Stimulated activated CD4-positive, alpha-beta T cell treated with anti-CD3 and anti-CD28 coated beads, Interleukin-4, amount 100 ng/mL, for 4 hours (primary cell): ENCODE measurements at regions not wholly inside any gene's neighbourhood (a gene's known extent, or its start where the extent isn't known, plus 50 kb on each side); places are given as distances from the start of the nearest gene placed in this dataset.
"Not testable (repeated sequence)": the region's sequence is repeated elsewhere in the genome, so short reads cannot be mapped to it uniquely, and the experiment has no call there.

Experiments used
- DNase-seq, 2 experiments: peaks; one replicate each; pipeline ENCODE4 v3.0.0-alpha.2; 2020

DNA sequence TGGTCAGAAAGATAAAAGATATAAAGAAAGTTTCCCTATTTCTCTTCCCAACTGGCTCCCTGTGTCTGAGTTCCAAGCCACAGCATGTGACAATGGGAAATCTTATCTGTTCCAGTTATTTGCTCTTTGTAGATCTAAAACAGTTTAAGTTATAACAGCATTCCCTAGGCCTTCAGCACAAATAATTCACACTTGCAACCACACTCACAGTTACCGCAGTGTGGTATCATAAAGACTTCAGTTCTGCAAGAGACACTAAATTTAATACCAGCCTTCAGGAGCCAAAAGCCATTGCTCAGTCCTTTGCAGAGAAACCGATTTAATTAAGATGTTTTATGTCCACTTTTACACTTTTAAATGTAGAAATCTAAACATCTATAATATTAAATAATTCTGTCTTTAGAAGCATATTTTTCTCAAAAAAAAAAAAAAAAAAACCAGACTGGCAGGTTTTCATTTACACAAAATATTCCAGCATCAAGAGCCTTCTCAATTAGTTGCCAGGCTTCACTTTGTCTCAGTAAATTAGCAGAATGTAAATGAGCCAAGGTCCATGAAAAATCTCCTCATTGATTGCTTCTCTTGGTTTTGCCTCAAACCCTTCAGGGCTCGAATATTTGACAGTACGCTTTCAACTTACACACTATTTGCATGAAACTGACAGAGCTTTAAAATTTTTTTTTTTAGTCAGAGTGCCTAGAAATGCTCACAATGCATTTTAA lies 300.0 kb upstream of the DDI1 start:
- DNase-seq, result no peak

DNA sequence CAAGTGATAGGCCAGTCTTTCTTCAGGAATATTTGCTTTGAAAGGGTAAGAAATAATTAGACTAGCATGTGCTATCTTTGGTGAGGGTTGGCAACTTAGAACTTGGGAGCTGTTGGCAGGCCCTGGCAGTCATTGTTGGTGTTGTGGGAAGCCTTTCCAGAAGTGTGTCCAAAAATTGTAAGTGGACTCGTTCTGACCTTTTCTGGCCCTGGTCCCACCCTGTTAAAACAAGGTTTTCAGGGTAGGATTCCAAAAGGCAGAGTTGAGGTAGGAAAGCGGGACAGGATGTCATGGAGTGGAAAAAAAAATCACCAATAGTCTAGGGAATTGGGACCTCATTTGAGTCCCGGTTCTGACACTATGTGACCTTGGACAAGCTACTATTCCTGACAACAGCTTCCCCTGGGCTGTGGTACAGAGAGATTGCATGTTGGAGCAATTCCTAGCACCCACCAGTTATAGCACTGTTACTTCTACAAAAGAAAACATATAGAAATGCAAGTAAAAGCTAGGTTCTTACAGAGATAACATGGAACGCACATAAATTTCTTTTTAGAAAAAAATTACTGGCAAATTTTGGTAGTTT lies 299.3 kb upstream of the DDI1 start:
- DNase-seq, result no peak

DNA sequence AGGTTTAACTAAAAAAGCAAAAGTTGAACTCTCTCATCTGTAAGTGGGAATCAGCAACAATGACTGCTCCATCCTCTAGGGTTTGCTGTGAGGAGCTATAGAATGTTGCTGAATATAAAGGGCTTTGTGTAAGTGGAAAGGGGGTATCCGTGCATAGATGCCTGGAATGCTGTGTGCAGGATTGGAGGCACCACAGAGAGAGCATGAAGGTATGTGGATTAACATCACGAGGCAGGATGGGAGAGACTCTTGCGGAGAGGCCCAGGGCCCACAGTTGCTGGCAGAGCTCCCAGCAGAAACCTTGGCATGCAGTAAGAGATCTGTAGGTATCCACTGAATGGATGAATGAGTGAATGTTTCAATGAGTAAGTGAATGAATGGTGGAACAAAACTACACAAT lies 298.7 kb upstream of the DDI1 start:
- DNase-seq, result no peak

DNA sequence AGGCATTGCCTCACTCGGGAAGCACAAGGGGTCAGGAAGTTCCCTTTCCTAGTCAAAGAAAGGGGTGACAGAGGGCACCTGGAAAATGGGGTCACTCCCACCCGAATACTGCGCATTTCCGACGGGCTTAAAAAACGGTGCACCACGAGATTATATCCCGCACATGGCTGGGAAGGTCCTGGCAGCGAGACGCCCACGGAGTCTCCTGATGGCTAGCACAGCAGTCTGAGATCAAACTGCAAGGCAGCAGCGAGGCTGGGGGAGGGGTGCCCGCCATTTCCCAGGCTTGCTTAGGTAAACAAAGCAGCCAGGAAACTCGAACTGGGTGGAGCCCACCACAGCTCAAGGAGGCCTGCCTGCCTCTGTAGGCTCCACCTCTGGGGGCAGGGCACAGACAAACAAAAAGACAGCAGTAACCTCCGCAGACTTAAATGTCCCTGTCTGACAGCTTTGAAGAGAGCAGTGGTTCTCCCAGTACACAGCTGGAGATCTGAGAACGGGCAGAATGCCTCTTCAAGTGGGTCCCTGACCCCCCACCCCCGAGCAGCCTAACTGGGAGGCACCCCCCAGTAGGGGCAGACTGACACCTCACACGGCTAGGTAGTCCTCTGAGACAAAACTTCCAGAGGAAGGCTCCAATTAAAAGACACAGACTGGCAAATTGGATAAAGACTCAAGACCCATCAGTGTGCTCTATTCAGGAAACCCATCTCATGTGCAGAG lies 297.2 kb upstream of the DDI1 start:
- not testable (repeated sequence) for DNase-seq

DNA sequence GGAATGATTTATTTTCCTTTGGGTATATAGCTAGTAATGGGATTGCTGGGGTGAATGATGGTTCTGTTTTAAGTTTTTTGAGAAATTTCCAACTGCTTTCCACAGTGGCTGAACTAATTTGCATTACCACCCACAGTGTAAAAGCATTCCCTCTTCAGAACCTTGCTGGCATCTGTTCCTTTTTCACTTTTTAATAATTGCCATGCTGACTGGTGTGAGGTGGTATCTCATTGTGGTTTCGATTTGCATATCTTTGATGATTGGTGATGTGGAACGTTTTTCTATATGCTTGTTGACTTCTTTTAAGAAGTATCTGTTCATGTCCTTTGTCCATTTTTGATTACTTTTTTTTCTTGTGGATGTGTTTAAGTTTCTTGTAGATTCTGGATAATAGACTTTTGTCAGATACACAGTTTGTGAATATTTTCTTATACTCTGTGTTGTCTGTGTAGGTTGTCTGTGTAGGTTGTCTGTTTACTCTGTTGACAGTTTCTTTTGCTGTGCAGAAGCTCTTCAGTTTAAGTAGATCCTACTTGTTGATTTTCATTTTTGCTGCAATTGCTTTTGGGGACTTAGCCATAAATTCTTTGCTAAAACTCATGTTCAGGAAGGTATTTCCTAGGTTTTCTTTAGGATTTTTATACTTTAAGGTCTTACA lies 291.8 kb upstream of the DDI1 start:
- DNase-seq, result no peak

DNA sequence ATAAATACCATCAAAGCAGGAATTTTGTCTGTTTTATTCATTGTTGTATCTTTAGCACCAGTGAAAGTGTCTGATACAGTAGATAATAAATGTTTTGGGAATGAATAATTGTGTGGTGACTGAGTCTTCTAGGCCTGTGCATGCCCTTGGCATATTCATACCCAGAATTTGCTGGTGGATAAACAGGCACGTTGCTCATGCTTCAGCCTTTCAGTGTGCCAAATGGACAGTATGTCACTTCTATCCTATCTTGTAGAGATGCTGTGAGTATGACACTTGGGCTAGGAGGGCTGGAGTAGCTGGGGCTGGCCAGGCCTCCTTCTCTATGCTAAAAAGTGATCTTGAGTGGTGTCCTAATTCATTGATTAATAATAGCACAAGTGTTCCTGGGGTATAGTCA lies 287.3 kb upstream of the DDI1 start:
- DNase-seq, result no peak

DNA sequence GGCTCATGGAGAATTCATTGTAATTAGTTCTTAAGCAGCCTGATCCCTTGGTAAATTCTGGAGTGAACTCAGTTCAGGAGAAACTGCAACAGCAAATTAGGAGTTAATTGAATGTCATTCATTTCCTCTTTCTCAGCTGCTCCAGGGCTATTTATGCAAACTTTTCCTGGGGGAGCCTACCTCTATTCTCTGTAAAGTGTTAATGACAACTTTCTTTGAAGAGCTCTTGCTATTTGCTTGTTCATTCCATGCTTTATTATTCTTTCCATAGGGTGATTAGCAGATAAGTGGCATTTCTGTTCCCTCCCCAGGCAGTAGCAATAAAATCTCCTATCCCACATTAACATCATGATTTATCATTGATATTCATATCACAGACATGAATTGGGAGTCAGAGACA lies 267.6 kb upstream of the DDI1 start:
- DNase-seq, result no peak

DNA sequence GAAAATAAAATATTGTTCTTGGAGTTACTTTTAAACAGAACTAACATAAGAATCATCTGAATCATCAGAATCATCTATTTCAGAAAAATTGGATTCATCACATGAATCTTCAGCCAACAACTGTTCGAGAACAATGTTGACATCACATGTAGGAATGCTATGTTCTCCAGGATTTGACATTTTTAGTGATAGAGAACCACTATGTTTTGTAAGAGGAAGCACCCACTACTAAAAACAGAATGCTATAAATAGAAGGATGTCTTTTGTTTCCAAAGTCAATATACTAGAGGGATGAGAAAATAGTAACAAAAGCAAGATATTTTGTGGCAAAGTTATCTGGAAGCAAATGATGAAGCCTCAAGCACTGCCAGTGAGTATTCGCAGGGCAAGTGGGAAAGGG lies 263.4 kb upstream of the DDI1 start:
- DNase-seq, result no peak

DNA sequence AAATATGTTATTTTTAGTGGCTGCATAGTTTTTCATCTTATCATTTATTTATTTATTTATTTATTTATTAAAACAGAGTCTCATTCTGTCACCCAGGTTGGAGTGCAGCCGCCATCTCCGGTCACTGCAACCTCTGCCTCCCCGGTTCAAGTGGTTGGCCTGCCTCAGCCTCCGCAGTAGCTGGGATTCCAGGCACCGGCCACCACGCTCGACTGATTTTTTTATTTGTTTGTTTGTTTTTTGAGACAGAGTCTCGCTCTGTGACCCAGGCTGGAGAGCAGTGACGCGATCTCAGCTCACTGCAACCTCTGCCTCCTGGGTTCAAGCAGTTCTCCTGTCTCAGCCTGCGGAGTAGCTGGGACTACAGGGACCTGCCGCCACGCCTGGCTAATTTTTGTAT lies 262.9 kb upstream of the DDI1 start:
- no peak for DNase-seq

DNA sequence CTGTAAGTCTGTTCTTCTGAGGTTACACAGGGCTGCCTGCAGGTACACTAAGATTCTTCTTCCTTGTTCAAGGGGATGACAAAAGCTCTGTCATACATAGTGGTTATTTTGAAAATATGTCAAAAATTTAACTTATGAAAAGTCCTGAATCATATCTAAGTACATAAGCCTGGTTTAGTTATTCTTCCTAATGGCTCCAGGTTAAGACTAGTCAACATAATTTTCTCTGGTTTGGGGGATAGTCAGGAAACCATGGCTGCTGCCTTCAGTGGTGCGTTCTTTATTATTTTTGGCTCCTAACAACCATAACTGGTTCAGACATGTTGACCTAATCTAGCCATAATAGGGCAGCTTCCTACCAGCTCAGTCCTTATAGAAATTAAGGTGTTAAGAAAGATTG lies 257.4 kb upstream of the DDI1 start:
- DNase-seq, result no peak

DNA sequence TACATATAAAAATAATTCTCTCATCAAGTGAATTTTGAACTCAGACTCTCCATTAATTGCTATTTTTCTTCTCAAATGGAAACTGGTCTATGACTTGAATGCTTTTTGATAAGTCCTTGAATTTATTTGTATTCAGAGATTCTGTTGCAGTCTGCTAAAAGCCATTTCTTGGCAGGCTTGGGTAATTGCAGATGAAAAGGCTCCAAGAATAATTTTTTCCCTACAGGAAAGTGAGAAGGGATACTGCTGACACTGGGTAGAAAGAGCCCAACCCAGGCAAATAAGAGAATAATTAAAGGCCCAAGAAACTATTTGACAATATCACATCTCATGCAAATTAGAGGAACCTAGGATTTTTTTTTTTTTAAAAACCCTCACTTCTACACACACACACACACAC lies 246.5 kb upstream of the DDI1 start:
- no peak for DNase-seq

DNA sequence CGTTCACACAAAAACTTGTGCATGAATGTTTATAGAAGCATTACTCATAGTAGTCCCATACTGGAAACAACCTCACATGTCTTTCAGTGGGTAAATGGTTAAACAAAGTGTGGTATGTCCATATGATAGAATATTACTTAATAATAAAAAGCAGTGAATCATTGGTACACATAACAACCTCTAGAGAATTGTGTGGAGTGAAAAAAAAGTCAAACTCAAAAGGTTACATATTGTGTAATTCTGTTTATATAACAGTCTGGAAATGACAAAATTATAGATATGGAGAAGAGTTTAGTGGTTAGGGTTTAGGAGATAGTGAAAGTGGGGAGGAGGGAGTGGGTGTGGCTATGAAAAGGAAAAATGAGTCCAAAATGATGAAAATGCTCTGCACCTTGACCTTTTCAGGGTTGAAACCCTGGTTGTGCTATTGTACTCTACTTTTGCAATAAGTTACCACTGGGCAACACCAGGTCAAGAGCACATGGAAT lies 243.4 kb upstream of the DDI1 start:
- DNase-seq, result no peak

DNA sequence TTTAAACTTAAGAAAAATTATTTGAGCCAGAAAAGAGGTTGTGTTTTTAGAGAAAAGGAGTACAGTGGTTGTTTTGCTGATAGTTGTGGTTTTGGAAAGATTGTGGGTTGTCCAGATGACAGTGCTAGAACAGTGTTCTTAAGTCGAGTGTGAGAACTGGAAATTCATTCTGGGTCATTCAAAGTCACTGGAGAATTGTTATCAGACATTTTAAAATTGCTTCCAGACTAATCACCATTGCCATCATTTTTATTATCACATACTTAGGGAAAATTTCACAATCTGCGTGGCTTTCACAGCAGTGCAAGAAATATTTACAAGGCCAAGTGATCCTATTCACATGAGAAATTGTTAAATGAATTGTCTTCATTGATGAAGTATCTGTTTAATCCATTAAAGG lies 242.2 kb upstream of the DDI1 start:
- no peak for DNase-seq

DNA sequence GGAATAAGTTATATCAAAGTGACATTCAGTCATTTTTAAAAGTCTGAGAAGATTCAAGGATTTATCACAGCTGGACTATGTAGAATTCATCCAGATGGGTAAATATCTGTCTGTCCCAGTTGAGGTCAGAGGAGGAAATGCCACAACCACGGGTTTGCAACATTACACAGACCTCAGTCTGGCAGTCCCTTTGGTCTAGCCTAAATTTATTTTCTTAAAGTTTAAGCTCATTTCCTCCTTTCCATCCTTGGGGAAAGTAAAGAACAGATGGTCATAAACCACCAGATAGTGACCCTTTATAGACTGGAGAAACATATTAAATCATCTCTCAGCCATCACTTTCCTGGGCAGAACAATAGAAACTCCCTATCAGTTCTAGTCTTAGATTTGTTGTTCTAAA lies 238.4 kb upstream of the DDI1 start:
- no peak for DNase-seq

DNA sequence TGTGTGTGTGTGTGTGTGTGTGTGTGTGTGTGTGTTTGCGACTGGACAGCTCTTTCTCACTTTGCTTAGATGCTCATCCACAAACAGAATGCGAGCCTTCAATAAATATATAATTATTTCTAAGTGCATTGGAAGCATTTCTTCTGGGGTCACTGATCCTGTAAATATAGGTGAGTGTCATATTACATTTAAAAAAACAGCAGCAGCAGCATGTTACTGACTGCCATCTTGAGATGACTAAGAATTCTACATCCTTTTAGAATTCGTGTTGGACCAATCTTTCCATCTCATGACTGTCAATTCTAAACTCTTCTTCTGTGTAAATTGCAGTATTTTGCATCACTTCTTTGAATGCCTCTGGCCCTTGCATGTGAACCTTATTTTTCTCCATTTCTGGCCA lies 238.0 kb upstream of the DDI1 start:
- DNase-seq, result no peak

DNA sequence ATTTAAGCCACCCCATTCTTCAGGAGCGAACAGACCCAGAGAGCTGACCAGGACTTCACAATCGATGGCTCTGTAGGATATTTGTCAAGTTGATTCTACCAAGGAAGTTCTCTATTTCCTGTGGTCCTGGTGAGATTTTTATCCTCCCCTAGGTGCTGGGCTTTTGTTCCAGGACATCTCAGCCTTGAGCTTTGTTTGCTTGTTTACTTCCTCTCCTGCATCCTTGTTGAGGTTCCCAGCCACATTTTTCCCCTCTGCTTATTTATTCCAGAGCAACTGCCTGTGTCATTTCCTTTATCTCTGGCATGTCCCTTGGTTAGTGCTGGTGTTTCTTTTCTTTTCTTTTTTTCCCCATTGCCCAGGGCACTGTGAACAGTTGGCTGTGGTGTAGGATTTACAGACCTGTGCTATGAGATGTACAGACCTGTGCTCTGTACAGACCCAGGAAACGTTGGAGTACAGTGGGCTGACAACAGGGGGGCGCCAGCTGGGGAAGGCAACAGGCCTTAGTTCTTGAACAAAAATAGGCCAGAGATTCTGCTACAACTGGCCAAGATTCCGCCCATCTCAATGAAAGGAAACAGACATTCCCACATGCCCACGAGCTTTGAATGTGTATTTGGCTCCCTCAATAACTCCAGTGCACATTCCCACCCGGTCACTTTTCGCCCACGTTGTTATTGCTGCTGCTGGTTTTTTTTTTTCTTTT lies 235.9 kb upstream of the DDI1 start:
- DNase-seq, result no peak

DNA sequence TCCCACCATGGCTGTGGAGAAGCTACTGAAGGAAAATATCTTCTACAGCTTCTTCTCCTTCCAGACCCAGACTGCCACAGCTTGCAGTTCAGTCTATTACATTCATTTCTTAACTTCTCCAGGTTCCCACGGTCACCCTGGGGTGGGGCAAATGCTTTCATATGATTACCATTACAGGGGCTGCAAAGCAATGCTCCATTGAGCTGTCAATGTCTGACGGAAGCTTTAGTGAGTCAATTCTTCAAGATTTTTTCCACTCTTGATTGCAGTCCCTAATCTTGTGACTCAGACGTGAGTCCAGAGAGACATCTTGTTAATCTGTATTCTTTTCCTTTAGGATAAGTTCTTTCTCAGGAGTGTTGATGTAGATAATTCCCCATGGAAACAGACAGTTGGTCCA lies 233.4 kb upstream of the DDI1 start:
- no peak for DNase-seq

DNA sequence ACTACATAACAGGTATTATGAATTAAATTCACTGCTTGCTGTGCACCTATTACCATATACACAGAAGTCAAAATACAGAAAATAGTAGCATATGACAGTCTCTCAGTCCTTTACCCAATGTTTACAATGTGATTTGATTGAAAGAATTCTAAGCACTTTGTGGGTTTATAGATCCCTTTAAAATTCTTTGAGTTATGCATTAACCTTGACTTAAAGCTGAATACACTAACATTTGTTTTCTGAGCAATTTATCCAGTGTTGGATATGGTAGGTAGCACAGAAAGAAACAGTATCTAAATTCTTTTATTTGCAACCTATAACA lies 230.8 kb upstream of the DDI1 start:
- no peak for DNase-seq

DNA sequence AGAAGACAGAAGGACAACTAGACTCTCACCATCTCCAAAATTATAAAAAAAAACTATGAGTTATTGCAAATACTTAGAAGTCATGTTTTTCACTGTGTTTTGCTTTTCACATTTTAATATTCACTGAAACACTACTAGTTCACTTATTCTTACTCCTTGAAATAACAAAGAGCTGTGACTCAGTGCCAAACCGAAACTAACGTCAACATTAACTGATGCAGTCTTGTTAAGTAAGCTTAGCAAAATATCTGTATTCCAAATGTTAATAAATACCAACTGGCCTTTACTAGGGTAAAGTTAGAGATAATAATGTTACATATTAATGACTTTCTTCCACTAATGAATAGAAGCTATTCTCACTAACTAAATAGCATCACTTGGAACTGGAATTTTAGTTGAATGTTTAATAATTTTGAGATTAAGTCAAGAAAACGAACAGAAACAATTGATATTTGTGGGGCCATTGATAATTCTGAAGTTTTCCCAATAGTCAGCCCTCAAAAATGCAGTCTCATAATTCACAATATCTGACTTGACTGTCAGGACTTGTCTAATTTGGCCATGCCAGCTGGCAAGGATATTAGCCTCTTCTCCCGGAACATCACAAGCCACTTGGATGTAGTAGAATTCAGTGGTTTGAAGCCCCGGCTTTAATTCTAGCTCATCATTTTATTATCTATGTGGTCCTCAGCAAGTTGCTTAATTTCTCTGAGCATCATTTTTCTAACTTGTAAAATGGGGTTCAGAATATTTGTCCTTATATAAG lies 230.1 kb upstream of the DDI1 start:
- no peak for DNase-seq

DNA sequence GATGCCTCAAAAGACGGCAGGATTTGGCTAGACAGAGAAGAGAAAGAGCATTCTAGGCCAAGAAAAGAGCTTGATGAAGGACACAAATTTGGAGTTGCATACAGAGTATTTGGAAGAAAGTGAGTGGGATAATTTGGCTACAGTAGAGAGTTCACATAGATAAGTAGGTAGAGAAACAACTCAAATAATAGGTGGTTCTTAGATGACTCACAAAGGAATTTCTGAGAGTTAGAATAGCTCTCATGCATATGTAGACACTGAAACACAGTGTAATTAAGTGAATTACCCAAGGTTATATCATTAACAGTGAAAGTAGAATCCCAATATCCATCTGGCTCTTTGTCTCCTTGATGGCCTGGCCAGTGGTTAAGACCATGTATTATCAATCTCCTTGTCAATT lies 228.6 kb upstream of the DDI1 start:
- DNase-seq, result no peak

DNA sequence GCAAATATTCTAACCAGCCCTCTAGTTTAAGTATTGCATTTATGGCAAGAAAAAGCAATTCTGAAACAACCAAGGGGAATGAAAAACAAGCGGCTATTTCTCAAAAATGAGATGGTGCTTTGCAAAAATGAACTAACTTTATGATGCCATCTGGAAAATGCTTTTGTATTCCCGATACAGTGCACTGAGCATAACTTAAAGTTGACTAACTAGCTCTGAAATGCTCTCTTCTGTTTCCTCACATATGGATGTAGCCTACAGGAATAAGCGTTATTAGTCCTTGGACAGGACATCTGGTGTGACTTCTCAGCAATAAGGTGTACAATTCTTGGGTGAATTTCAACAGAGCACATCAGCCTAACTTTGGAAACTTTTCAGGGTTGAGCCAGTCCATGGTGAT lies 228.2 kb upstream of the DDI1 start:
- DNase-seq, result no peak

DNA sequence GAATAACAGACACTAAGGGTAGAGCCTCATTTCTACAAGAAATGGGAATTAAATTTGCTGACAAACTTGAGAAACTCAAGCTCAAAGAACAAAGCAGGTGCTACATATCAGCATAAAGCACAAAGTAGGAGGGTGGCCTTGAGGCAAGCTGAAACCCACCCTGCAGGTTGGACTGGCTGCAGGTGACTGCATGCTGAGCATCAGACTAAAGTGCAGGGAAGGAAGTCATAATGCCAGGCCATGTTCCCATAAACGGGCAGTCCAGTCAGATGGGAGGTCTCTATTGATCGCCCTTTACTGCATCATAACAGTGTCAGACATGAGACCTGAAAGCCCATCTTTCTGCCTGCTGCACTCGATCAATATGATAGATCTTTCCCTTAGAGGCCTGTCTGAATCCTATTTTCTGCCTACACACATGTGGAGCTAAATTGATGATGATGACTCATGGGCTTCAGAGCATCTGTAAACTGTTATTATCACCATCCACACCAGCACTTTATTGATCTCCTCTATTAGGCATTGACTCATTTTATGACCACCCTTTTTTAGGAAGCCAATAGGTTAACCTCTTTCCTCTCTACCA lies 224.5 kb upstream of the DDI1 start:
- no peak for DNase-seq
